ENCODE measurements at regions not wholly inside any gene's neighbourhood (a gene's known extent, or its start where the extent isn't known, plus 50 kb on each side); places are given as distances from the start of the nearest gene placed in this dataset.

- Histone ChIP-seq H3K9me3 (replicated peaks; ENCODE audit: control insufficient read depth, insufficient read depth, low read depth, low read length) (no peaks in the 10 kb centered on the region), H3K9ac (ENCODE audit: insufficient read depth in 1 of 2, low read depth in 2 of 2, low read length in 2 of 2) (no peak overlapping the region), H3K27me3 (ENCODE audit: control insufficient read depth in 2 of 2, insufficient read depth in 2 of 2, low read length in 2 of 2) (peaks cover 0 to 12% of the 10 kb centered on the region in 2 experiments; a peak in 2 of 5 replicates), H3K9me1 (ENCODE audit: control insufficient read depth, insufficient read depth, low read length) (no peaks in the 10 kb centered on the region), H3K27ac (ENCODE audit: extremely low read depth, low read depth, low read length) (no peak overlapping the region), H4K20me1 (replicated peaks; ENCODE audit: control insufficient read depth, insufficient read depth, low read length) (no peaks in the 10 kb centered on the region), H3K4me3 (no peak overlapping the region), H3K79me2 (ENCODE audit: control insufficient read depth, insufficient read depth, low read length) (no peaks in the 10 kb centered on the region), H3K4me2 (ENCODE audit: insufficient read depth, low read length) (no peak overlapping the region), H2AFZ (ENCODE audit: low read depth, low read length) (no peak overlapping the region), H3K36me3 (ENCODE audit: control insufficient read depth, insufficient read depth, low read length) (no peaks in the 10 kb centered on the region), H3K4me1 (replicated peaks in 1 of 2; ENCODE audit: control insufficient read depth in 2 of 2, insufficient read depth in 2 of 2, low read length in 2 of 2) (no peaks in the 10 kb centered on the region; a peak in 1 of 5 replicates)
- FAIRE-seq (peak; percentile 80), ATAC-seq (peak; percentile 91), DNase-seq (ENCODE audit: extremely low read depth in 1 of 4, low spot score in 3 of 4) (peak; percentile 24 to 53 (median 34))
- in situ Hi-C loops (cut with MboI) (no loop called here), intact Hi-C loops (cut with micrococcal nuclease) (loop anchor here (1.0 to 2.0 kb wide), 2 partner anchors 20 to 37 kb away; no protein-coding TSS in a partner anchor)
- CTCF ChIA-PET (ENCODE audit: low intra/inter-chr PET ratio): interaction anchor here (0.7 to 1.8 kb wide), 3 partner anchors 20 to 216 kb away, joined by 4 to 10 read pairs (median 6); no protein-coding TSS in a partner anchor
- WGBS (ENCODE audit: insufficient coverage, low coverage, missing lambda C conversion rate): 12% methylated on average over 3 of the region's 3 CpGs
- no TSS peak for BruUV-seq (replicated peaks)
- POLR2A ChIA-PET: no interaction called here
- TF ChIP-seq SRF (CRISPR knock-in tag; IDR thresholded peaks at IDR 0.05) (no peak), CREM (IDR thresholded peaks at IDR 0.05; ENCODE audit: low read depth) (peak; percentile 46; the same call in 1 of the 2 replicates), RB1 (IDR thresholded peaks at IDR 0.05; ENCODE audit: low read depth) (0 out of 2 replicates have a peak, but pooled peaks have one; percentile 21), NFE2 (IDR thresholded peaks at IDR 0.05; ENCODE audit: low read depth) (0 out of 2 replicates have a peak, but pooled peaks have one; percentile 28), CTCF (IDR thresholded peaks at IDR 0.05 in 2 of 3, conservative IDR thresholded peaks at IDR 0.05 in 1 of 3; ENCODE audit: insufficient read depth in 2 of 3, low read depth in 1 of 3, low read length in 3 of 3) (peak; percentile 73 to 77 (median 74)), CTBP1 (IDR thresholded peaks at IDR 0.05; ENCODE audit: borderline replicate concordance) (0 out of 2 replicates have a peak, but pooled peaks have one; percentile 21), RBM17 (IDR thresholded peaks at IDR 0.05; ENCODE audit: borderline replicate concordance, low read depth, low read length) (no peak), MCM3 (IDR thresholded peaks at IDR 0.05) (no peak), KDM2B (CRISPR knock-in tag; IDR thresholded peaks at IDR 0.05) (no peak), MEF2D (tag; conservative IDR thresholded peaks at IDR 0.05; ENCODE audit: low read depth) (no peak), POLR2H (tag; IDR thresholded peaks at IDR 0.05; ENCODE audit: low read depth) (no peak), ZNF518B (CRISPR knock-in tag; IDR thresholded peaks at IDR 0.05) (no peak), TCF7 (IDR thresholded peaks at IDR 0.05; ENCODE audit: borderline replicate concordance) (no peak), HSF4 (CRISPR knock-in tag; IDR thresholded peaks at IDR 0.05; ENCODE audit: borderline replicate concordance) (no peak), PTBP1 (IDR thresholded peaks at IDR 0.05; ENCODE audit: low read depth, low read length) (no peak), RAD21 (CRISPR knock-in tag; conservative IDR thresholded peaks at IDR 0.05 in 1 of 2, IDR thresholded peaks at IDR 0.05 in 1 of 2) (peak in 1 of 2 experiments; percentile 67; a peak in 2 of 4 replicates), NFATC3 (IDR thresholded peaks at IDR 0.05) (no peak), POLR2B (IDR thresholded peaks at IDR 0.05; ENCODE audit: low read depth, partially characterized antibody) (no peak), BCL6 (CRISPR knock-in tag; IDR thresholded peaks at IDR 0.05) (no peak), MAFG (tag; conservative IDR thresholded peaks at IDR 0.05) (0 out of 2 replicates have a peak, but pooled peaks have one; percentile 22)
Measured at GRCh38 chr12:107891967-107892366, 117.5 kb downstream of the ASCL4 start.

Measured in K562 (cell line).